ENCODE measurements at regions not wholly inside any gene's neighbourhood (a gene's known extent, or its start where the extent isn't known, plus 50 kb on each side); places are given as distances from the start of the nearest gene placed in this dataset.

DNA sequence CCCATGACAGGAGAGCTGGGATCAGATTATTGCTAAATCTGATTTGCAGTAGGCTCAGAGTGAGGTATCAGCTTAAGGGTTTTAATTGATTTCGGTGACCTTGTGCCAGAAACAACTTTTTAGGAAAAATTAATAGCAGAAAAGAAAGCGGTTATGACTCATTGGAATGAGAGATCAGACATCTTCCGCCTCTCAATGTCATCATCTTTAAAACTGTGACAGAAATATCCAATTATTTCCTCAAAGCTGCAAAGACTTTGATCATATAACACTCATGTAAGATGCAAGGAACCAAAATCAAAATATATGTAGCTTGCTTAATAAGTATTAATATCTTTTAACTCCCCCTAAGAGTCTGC is 190.1 kb upstream of the FOXF1 start:
- CTCF ChIA-PET = interaction anchor here (0.9 to 1.2 kb wide), 2 partner anchors 10 to 15 kb away, joined by 3 read pairs; no protein-coding TSS in a partner anchor
- TF ChIP-seq, protein P1, sequence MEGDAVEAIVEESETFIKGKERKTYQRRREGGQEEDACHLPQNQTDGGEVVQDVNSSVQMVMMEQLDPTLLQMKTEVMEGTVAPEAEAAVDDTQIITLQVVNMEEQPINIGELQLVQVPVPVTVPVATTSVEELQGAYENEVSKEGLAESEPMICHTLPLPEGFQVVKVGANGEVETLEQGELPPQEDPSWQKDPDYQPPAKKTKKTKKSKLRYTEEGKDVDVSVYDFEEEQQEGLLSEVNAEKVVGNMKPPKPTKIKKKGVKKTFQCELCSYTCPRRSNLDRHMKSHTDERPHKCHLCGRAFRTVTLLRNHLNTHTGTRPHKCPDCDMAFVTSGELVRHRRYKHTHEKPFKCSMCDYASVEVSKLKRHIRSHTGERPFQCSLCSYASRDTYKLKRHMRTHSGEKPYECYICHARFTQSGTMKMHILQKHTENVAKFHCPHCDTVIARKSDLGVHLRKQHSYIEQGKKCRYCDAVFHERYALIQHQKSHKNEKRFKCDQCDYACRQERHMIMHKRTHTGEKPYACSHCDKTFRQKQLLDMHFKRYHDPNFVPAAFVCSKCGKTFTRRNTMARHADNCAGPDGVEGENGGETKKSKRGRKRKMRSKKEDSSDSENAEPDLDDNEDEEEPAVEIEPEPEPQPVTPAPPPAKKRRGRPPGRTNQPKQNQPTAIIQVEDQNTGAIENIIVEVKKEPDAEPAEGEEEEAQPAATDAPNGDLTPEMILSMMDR (IDR thresholded peaks at IDR 0.05; ENCODE audit: control extremely low read depth, extremely low read depth, low read depth, missing control alignments) = no peak
- POLR2A ChIA-PET = no interaction called here
- no peak for DNase-seq (ENCODE audit: extremely low spot score)

DNA sequence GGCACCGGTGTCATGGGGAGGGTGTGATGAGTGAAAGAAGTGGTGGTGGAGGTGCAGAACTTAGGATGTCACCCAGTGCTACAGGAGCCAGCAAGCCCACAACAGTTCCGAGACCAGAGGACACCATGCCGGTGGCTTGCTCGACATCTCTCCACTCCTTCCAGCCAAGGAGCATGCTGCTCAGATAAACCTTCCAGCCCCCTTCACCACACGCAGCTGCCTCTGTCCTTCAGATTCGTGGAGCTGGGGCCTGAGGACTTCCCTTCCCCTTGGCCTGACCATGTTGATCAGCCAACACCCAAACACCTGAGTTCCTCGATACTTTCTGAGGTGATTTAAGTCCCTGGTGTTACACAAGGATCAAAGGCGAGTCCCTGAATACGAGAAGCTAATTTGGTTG is 188.8 kb upstream of the FOXF1 start:
- ChIA-PET CTCF (interaction anchor here (0.9 kb wide), 1 partner anchor 12 kb away, joined by 3 read pairs; no protein-coding TSS in a partner anchor), POLR2A (no interaction called here)
- TF ChIP-seq, protein P1 (IDR thresholded peaks at IDR 0.05; ENCODE audit: control extremely low read depth, extremely low read depth, low read depth, missing control alignments) = no peak
- DNase-seq (ENCODE audit: extremely low spot score) = no peak

DNA sequence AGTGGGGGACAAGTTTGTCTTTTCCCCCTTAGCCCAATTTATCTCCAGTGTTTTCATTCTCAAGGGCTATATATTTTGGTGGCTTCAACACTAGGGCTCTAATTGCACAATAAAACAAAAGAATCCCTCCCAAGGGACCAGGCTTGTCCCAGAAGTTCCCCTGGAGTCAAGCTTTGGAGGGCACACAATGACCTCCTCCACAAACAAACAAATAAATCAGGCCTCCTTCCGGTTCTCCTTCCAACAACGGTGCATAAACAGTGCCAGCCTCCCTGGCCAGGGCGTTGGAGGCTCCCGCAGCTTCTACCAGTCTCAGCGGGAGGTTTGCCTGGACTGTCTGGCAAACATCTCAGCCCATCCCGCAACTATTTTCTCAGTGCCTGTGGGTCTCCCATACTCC is 188.0 kb upstream of the FOXF1 start:
- CTCF ChIA-PET = interaction anchor here (0.9 kb wide), 1 partner anchor 12 kb away, joined by 3 read pairs; no protein-coding TSS in a partner anchor
- DNase-seq (ENCODE audit: extremely low spot score) = no peak
- POLR2A ChIA-PET = no interaction called here
- TF ChIP-seq, protein P1 (IDR thresholded peaks at IDR 0.05; ENCODE audit: control extremely low read depth, extremely low read depth, low read depth, missing control alignments) = no peak

DNA sequence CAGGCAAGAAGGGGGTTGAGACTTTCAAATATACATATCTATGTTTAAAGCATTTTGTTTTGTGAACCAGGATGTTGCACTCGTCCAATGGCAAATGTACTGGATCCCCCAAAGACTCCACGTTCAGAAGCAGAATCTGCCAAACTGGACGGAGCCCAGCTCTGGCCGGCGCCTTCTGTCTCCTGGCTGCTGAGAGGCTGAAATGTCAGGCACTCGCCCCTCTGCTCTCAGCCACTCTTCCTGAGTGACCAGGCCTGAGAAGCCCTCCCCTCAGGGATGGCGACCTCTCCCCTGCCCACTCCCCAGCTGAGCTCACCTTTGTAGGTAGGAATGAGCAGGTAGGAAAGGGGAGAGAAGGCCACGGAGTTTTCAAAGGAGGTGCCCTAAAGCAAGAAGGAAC is 187.5 kb upstream of the FOXF1 start:
- TF ChIP-seq, protein P1 (IDR thresholded peaks at IDR 0.05; ENCODE audit: control extremely low read depth, extremely low read depth, low read depth, missing control alignments) = no peak
- ChIA-PET POLR2A (no interaction called here), CTCF (no interaction called here)
- DNase-seq (ENCODE audit: extremely low spot score) = no peak

DNA sequence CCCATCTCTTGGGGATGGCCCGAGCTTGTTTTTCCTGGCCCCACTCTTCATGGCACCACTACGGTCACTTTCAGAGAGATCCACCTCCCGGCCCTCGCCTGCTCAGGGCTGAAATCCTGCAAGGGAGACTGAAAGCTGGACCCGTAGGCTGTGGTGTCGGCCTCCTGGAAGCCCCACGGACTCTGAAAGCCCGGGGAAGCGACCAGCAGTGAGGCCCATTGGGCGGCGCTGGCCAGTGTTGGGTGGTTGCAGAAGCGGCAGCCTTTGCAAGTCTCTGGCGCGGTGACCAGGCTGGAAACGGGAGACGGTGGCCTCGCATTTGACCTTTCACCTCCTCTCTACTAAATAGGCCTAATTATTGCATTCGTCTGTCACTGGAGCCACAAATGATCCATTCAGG is 186.0 kb upstream of the FOXF1 start:
- CTCF ChIA-PET = no interaction called here
- POLR2A ChIA-PET = no interaction called here

DNA sequence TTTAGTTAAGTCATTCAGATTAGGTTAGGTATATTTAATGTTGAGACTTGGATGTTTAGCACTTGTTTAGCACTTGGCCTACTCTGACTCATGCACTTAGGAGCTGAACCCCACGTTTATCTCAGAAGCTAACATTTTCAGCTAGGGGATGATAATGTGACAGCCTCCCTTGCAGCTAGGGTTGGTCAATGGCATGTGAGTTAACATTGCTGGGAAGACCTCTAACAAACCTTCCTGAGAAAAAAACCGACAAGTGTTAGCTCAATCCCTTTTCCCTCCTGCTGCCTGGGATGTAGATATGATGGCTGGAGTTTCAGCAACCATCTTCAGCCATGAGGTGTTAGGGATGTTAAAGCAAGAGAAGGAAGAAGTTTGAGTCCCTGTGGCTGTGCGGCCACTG is 185.0 kb upstream of the FOXF1 start:
- TF ChIP-seq, protein P1 (IDR thresholded peaks at IDR 0.05; ENCODE audit: control extremely low read depth, extremely low read depth, low read depth, missing control alignments) = no peak
- no peak for DNase-seq (ENCODE audit: extremely low spot score)
- ChIA-PET CTCF (no interaction called here), POLR2A (no interaction called here)

More for the DNA sequence above, 186.0 kb upstream of the FOXF1 start:
- DNase-seq (ENCODE audit: extremely low spot score) = no peak
- TF ChIP-seq, protein P1 (IDR thresholded peaks at IDR 0.05; ENCODE audit: control extremely low read depth, extremely low read depth, low read depth, missing control alignments) = no peak

DNA sequence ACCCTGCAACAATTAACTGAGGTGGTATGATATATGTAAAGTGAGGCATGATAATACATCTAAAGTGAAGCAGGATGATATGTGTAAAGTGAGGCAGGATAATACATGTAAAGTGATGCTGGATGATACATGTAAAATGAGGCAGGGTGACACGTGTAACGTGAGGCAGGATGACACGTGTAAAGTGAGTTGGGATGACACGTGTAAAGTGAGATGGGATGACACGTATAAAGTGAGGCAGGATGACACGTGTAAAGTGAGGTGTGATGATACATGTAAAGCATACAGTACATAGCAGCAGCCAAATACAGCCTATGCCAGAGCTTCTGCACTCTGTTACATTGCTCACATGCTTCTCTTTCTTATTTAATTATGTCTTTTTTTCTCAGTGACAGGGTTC is 184.4 kb upstream of the FOXF1 start:
- ChIA-PET CTCF (no interaction called here), POLR2A (no interaction called here)
- TF ChIP-seq, protein P1 (IDR thresholded peaks at IDR 0.05; ENCODE audit: control extremely low read depth, extremely low read depth, low read depth, missing control alignments) = no peak
- DNase-seq (ENCODE audit: extremely low spot score) = no peak
